ENCODE measurements at regions not wholly inside any gene's neighbourhood (a gene's known extent, or its start where the extent isn't known, plus 50 kb on each side); places are given as distances from the start of the nearest gene placed in this dataset.

GRCh38 chr20:20946122-20946759 is 159.9 kb downstream of the LINC00237 start:
- no peak for DNase-seq
- H3K36me3 Mint-ChIP-seq (ENCODE audit: insufficient read depth, unreplicated experiment): no peaks in the 10 kb centered on the region
- TF ChIP-seq CTCF (IDR thresholded peaks at IDR 0.05; ENCODE audit: insufficient read depth in 1 of 2, low read depth in 1 of 2, low read length in 1 of 2, severe bottlenecking in 1 of 2, unreplicated experiment in 1 of 2): no peak
- Histone ChIP-seq H3K4me1 (no peaks in the 10 kb centered on the region), H3K27me3 (replicated peaks; ENCODE audit: control insufficient read depth, insufficient read depth, low read length) (no peaks in the 10 kb centered on the region), H3K36me3 (ENCODE audit: control insufficient read depth, insufficient read depth, low read length) (no peaks in the 10 kb centered on the region), H3K9me3 (no peaks in the 10 kb centered on the region), H3K4me3 (ENCODE audit: low read depth, low read length) (no peak overlapping the region)
- peaks cover 12% of the 10 kb centered on the region for H3K9me3 Mint-ChIP-seq (ENCODE audit: unreplicated experiment)
- ChIA-PET POLR2A (no interaction called here), CTCF (no interaction called here)
- H3K4me3 Mint-ChIP-seq (ENCODE audit: unreplicated experiment): no peak overlapping the region
- BruUV-seq (replicated peaks): no TSS peak
- no peaks in the 10 kb centered on the region for H3K4me1 Mint-ChIP-seq (ENCODE audit: low read depth, unreplicated experiment)
- intact Hi-C loops (cut with micrococcal nuclease; ENCODE audit: unreplicated experiment): no loop called here
- no peaks in the 10 kb centered on the region for H3K27me3 Mint-ChIP-seq (ENCODE audit: insufficient read depth, unreplicated experiment)
- H3K27ac Mint-ChIP-seq (ENCODE audit: unreplicated experiment): no peak overlapping the region

GRCh38 chr20:20941468-20941889 is 164.7 kb downstream of the LINC00237 start:
- Mint-ChIP-seq H3K36me3 (ENCODE audit: insufficient read depth, unreplicated experiment) (no peaks in the 10 kb centered on the region), H3K9me3 (ENCODE audit: unreplicated experiment) (peaks cover 11% of the 10 kb centered on the region), H3K27ac (ENCODE audit: unreplicated experiment) (no peak overlapping the region), H3K27me3 (ENCODE audit: insufficient read depth, unreplicated experiment) (peaks cover 3% of the 10 kb centered on the region), H3K4me1 (ENCODE audit: low read depth, unreplicated experiment) (no peaks in the 10 kb centered on the region), H3K4me3 (ENCODE audit: unreplicated experiment) (no peak overlapping the region)
- intact Hi-C loops (cut with micrococcal nuclease; ENCODE audit: unreplicated experiment): no loop called here
- POLR2A ChIA-PET: no interaction called here
- no peak for DNase-seq
- BruUV-seq (replicated peaks): no TSS peak
- CTCF ChIA-PET: no interaction called here
- H3K4me3 ChIP-seq (ENCODE audit: low read depth, low read length): no peak overlapping the region
- H3K4me1 ChIP-seq: no peaks in the 10 kb centered on the region
- no peak for TF ChIP-seq CTCF (IDR thresholded peaks at IDR 0.05; ENCODE audit: insufficient read depth in 1 of 2, low read depth in 1 of 2, low read length in 1 of 2, severe bottlenecking in 1 of 2, unreplicated experiment in 1 of 2)
- no peaks in the 10 kb centered on the region for H3K36me3 ChIP-seq (ENCODE audit: control insufficient read depth, insufficient read depth, low read length)
- H3K27me3 ChIP-seq (replicated peaks; ENCODE audit: control insufficient read depth, insufficient read depth, low read length): no peaks in the 10 kb centered on the region
- no peaks in the 10 kb centered on the region for H3K9me3 ChIP-seq

GRCh38 chr20:20939006-20939405 is 167.2 kb downstream of the LINC00237 start:
- Histone ChIP-seq H3K4me1 (no peaks in the 10 kb centered on the region), H3K27me3 (replicated peaks; ENCODE audit: control insufficient read depth, insufficient read depth, low read length) (no peaks in the 10 kb centered on the region), H3K36me3 (ENCODE audit: control insufficient read depth, insufficient read depth, low read length) (no peaks in the 10 kb centered on the region), H3K4me3 (ENCODE audit: low read depth, low read length) (no peak overlapping the region), H3K9me3 (no peaks in the 10 kb centered on the region)
- H3K4me3 Mint-ChIP-seq (ENCODE audit: unreplicated experiment): no peak overlapping the region
- peaks cover 3% of the 10 kb centered on the region for H3K27me3 Mint-ChIP-seq (ENCODE audit: insufficient read depth, unreplicated experiment)
- no peak for TF ChIP-seq CTCF (IDR thresholded peaks at IDR 0.05; ENCODE audit: insufficient read depth in 1 of 2, low read depth in 1 of 2, low read length in 1 of 2, severe bottlenecking in 1 of 2, unreplicated experiment in 1 of 2)
- no TSS peak for BruUV-seq (replicated peaks)
- no peaks in the 10 kb centered on the region for H3K36me3 Mint-ChIP-seq (ENCODE audit: insufficient read depth, unreplicated experiment)
- intact Hi-C loops (cut with micrococcal nuclease; ENCODE audit: unreplicated experiment): no loop called here
- no peaks in the 10 kb centered on the region for H3K9me3 Mint-ChIP-seq (ENCODE audit: unreplicated experiment)
- CTCF ChIA-PET: no interaction called here
- no peaks in the 10 kb centered on the region for H3K4me1 Mint-ChIP-seq (ENCODE audit: low read depth, unreplicated experiment)
- POLR2A ChIA-PET: no interaction called here
- no peak overlapping the region for H3K27ac Mint-ChIP-seq (ENCODE audit: unreplicated experiment)
- DNase-seq: no peak
